GM19438 (cell line): ENCODE measurements at regions not wholly inside any gene's neighbourhood (a gene's known extent, or its start where the extent isn't known, plus 50 kb on each side); places are given as distances from the start of the nearest gene placed in this dataset.

Source experiments
- ATAC-seq: cut with Tn5 transposase; IDR thresholded peaks from one replicate; pipeline ENCODE4 v1.9.1; 2021; ENCODE audit warnings: low read depth; ENCODE audit not compliant: unreplicated experiment

DNA sequence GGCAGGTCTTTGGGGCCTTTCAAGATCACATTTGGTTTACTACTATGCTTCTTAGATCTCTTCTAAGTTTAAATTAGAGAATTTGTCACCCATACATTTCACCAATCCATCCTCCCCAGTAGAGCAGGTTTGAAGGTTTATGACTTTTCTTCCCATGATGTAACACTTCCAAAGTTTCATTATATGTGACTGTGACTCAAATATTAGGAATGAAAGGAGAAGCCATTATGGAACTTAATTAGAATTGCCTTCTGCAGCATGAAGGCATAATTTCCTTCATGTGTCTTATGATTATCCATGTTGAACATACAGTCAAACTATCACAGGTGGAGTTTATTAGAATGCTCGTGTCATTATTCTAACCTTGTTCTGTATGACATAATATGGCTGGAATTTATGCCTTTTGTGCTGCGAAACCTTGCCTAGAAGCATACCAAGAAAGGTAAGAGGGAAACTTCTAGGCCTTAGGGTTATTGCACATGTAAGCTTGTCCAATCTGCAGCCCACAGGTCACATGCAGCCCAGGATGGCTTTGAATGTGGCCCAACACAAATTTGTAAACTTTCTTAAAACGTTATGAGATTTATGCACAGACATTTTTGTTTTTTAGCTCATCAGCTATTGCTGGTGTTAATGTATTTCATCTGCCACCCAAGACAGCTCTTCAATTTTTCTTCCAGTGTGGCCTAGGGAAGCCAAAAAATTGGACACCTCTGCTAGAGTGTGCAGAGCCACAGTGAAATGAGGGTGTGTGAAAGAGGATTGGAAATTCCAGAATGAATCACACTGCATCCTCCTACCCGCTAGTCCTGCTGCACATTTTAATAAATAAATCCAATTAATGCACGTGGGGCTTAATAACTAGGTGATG, 133.6 kb downstream of the TMEM26 start:
- ATAC-seq, result no peak

- ATAC-seq, result no peak
Observed at GRCh38 chr10:61318429-61318828, 134.8 kb downstream of the TMEM26 start.

DNA sequence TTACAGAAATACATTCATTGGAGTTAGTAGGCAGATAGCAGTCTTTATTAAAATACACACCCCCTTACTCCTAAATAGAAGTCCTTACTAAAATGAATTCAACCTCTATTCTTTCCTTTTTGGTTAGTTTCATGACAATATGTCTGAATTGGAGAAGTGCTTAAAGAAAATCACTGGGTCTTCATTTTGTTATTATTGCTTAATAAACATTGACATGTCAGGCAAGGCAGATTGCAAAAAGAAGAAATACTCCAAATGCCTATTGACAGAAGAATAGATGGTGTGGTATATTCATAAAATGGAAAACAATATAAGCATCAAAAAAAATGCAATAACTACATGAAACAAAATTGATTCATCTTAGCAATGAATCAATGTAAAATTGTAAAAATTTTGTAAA, 135.5 kb downstream of the TMEM26 start:
- ATAC-seq, result no peak

- ATAC-seq, result no peak
Observed at GRCh38 chr10:61316676-61317265, 136.4 kb downstream of the TMEM26 start.

GRCh38 chr10:61314273-61314672, 138.9 kb downstream of the TMEM26 start:
- no peak for ATAC-seq

GRCh38 chr10:61313460-61313859, 139.7 kb downstream of the TMEM26 start:
- ATAC-seq, result no peak

- no peak for ATAC-seq
Observed at GRCh38 chr10:61304746-61305145, 148.4 kb downstream of the TMEM26 start.

DNA sequence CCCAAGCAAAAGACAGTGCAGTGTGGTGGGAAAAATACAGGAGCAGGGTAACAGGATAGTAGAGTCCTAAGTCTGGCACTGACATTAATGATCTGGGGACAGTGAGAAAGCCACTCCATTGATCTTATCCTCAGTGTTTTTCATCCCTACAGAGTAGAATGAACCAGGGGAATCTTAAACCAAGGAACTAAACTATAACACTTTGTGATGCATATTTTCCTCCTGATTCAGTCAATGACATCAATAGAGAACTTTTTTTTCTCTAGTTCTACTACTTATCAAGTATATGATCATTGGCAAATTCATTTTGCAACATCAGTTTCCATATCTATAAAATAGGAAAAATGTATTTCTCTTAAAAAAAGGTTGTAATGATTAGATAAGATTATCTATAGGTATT, 151.1 kb downstream of the TMEM26 start:
- no peak for ATAC-seq

DNA sequence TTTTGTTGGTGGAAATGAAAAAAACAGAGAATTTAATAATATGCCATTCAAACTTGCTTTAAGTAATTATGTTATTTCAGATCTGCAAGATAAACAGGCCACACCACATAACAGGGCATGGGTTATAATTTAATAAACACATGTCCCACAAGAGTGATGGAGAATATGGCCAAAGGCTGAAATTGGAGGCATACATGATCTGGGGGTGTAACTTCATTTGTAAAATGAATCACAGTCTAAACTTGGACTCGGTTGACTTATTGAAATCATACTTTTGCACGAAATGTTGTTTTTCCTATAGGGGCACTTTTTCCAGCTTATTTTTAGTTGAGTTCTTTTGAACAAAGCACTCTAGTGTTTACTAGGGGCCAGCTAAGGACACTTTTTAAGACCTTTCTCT, 151.6 kb downstream of the TMEM26 start:
- no peak for ATAC-seq

DNA sequence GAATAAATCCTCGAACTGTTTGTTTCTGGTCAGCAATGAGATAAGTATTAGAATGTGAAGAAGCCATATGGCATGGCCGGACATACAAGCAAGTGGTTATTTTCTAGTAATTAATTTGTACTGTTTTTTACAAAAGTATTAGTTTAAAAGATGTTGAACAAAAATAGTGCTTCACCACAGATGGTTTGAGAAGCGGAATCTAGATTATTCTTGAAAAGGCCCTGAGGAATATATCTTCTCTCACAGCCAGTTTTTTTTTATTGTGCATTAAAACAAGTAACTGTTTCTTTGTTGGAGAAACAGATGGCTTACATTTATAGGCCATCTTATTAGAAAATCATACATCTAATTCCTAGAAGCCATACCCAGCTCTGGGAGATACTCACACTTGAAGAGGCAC, 153.3 kb downstream of the TMEM26 start:
- ATAC-seq, result no peak

- ATAC-seq, result no peak
Observed at GRCh38 chr10:61299156-61299555, 154.0 kb downstream of the TMEM26 start.

- ATAC-seq, result no peak
Observed at GRCh38 chr10:61298194-61298593, 155.0 kb downstream of the TMEM26 start.

DNA sequence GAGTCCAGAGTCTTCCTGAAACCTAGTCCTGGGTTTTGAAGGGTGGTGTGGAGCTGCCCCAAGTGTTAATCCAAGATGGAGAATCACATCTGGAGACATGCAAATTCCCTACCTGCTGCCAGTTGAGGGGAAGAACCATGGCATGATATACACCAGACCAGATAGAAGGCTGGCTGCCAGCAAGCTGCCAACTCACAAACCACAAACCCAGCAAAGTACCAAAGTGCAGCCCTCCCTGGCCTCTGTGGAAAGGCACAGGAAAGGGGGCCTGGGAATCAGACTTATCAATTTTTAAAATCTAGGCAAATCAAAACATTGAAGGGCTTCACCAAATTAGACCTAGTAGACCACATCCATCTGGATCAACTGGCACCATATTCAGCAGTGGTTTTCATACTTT, 157.0 kb downstream of the TMEM26 start:
- no peak for ATAC-seq

DNA sequence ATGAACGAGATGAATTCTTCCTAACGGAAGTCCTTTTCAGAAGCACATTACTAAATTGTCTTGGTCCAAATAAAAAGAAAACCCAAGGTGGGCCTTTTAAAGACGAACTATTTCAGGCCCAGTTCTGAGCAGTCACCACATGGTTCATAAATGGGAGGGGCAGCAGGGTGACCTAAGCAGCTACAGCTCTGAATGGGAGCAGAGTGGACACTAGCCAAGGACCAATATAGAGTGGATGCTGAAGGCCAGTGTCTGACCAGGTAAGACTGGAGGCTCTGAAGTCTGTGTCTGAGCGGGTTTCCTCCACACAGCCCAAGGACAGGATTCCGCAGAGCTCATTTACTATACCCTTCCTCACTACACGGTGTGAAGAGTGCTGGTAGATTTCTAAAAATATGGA, 159.1 kb downstream of the TMEM26 start:
- ATAC-seq, result no peak

DNA sequence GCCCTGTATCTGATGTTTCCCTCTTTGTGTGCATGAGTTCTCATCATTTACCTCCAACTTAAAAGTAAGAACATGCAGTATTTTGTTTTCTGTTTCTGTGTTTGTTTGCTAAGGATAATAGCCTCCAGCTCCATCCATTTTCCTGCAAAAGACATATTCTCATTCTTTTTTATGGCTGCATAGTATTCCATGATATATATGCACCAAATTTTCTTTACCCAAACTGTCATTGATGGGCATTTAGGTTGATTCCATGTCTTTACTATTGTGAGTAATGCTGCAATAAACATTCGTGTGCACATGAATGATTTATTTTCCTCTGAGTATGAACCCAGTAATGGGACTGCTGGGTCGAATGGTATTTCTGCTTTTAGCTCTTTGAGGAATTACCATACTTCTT, 163.4 kb downstream of the TMEM26 start:
- ATAC-seq, result no peak

DNA sequence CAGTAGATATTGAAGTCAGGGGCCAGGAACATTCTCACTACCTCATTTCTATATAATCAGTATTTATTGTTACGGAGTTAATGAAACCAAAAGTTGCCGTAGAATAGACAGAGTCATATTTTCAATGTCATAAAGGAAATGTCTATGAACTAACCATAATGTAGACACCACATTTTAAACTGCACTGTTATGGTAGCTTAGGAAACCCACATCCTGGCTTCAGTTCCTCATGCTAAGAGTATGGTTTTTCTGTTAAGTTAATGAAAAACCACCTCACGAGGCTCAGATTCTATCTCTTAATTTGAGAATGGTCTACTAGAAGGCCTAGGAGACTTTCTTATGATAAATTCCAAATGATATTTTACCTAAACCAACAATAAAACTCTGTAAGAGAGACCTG, 166.5 kb downstream of the TMEM26 start:
- ATAC-seq, result peak; percentile 99

DNA sequence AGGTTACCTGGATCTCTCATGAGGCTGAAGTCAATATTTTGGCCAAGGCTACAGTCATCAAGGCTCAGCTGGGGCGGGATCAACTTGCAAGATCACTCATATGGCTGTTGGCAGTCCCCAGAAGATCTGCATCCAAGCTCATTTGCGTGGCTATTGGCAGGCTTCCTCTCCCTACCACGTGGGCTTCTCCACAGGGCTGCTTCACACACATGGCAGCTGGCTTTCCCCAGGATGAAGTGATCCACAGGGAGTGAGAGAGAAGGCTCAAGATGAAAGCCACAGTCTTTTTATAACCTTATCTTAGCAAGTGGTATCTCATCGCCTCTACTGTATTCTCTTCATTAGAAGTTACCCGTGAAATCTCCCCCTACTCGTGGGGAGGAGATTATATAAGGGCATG, 167.4 kb downstream of the TMEM26 start:
- no peak for ATAC-seq

- ATAC-seq, result no peak
Observed at GRCh38 chr10:61284222-61284890, 168.8 kb downstream of the TMEM26 start.

GRCh38 chr10:61283481-61284221, 169.5 kb downstream of the TMEM26 start:
- no peak for ATAC-seq

- no peak for ATAC-seq
Observed at GRCh38 chr10:61283066-61283465, 170.1 kb downstream of the TMEM26 start.

- ATAC-seq, result no peak
Observed at GRCh38 chr10:61280303-61280702, 172.9 kb downstream of the TMEM26 start.
